Prostate gland (tissue), 2 donors: ENCODE measurements at regions not wholly inside any gene's neighbourhood (a gene's known extent, or its start where the extent isn't known, plus 50 kb on each side); places are given as distances from the start of the nearest gene placed in this dataset.

Experiments used
- POLR2A ChIP-seq: fragments of 450-650 bp; IDR thresholded peaks from one replicate; pipeline ENCODE4 v1.6.1; 2016; ENCODE audit warnings: antibody characterized with exemption, mild to moderate bottlenecking
- TF ChIP-seq, protein P1 (sequence below), 4 experiments: fragments of 200-600 bp in 2 of 4; fragments of 450-650 bp in 2 of 4; sonication (generic) in 2 of 4; IDR thresholded peaks; 1 replicate in 3 of 4; 2 replicates in 1 of 4; pipeline ENCODE4 v1.5.1; 2016 to 2019; ENCODE audit warnings: antibody characterized with exemption in 4 of 4, mild to moderate bottlenecking in 2 of 4, moderate library complexity in 2 of 4

DNA sequence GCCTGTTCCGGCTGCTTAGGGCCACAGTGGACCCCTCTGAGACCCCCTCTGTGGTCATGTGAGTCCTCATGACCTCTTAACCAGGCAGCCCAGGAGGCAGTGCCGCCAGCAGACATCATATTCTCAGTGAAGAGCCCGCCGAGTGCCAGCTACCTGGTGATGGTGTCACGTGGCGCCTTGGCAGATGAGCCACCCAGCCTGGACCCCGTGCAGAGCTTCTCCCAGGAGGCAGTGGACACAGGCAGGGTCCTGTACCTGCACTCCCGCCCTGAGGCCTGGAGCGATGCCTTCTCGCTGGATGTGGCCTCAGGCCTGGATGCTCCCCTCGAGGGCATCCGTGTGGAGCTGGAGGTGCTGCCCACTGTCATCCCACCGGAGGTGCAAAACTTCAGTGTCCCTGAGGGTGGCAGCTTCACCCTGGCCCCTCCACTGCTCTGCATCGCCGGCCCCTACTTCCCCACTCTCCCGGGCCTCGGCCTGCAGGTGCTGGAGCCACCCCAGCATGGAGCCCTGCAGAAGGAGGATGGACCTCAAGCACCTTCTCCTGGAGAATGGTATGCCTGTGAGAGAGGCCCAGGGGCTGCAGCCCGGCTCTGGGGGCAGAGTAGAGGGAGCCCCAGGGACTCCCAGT, 176.1 kb downstream of the TBC1D2B start:
- TF ChIP-seq, protein P1, sequence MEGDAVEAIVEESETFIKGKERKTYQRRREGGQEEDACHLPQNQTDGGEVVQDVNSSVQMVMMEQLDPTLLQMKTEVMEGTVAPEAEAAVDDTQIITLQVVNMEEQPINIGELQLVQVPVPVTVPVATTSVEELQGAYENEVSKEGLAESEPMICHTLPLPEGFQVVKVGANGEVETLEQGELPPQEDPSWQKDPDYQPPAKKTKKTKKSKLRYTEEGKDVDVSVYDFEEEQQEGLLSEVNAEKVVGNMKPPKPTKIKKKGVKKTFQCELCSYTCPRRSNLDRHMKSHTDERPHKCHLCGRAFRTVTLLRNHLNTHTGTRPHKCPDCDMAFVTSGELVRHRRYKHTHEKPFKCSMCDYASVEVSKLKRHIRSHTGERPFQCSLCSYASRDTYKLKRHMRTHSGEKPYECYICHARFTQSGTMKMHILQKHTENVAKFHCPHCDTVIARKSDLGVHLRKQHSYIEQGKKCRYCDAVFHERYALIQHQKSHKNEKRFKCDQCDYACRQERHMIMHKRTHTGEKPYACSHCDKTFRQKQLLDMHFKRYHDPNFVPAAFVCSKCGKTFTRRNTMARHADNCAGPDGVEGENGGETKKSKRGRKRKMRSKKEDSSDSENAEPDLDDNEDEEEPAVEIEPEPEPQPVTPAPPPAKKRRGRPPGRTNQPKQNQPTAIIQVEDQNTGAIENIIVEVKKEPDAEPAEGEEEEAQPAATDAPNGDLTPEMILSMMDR (IDR thresholded peaks at IDR 0.05), result no peak
- TF ChIP-seq POLR2A, result no peak
